ENCODE measurements at regions not wholly inside any gene's neighbourhood (a gene's known extent, or its start where the extent isn't known, plus 50 kb on each side); places are given as distances from the start of the nearest gene placed in this dataset.

- DNase-seq (ENCODE audit: low read depth): no peak
- Histone ChIP-seq H3K36me3 (ENCODE audit: control insufficient read depth, insufficient read depth, low read length) (no peaks in the 10 kb centered on the region), H3K4me3 (ENCODE audit: low read depth, low read length) (no peak overlapping the region), H3K27me3 (ENCODE audit: control insufficient read depth, insufficient read depth, low read length) (no peaks in the 10 kb centered on the region)
- no peak for TF ChIP-seq CTCF (IDR thresholded peaks at IDR 0.05; ENCODE audit: insufficient read depth, low read length, poor library complexity, severe bottlenecking)
Observed at GRCh38 chr13:70816853-70817252, 708.6 kb upstream of the KLHL1 start.

GRCh38 chr13:70814684-70815083 lies 706.4 kb upstream of the KLHL1 start:
- no peak for TF ChIP-seq CTCF (IDR thresholded peaks at IDR 0.05; ENCODE audit: insufficient read depth, low read length, poor library complexity, severe bottlenecking)
- no peaks in the 10 kb centered on the region for H3K36me3 ChIP-seq (ENCODE audit: control insufficient read depth, insufficient read depth, low read length)
- H3K27me3 ChIP-seq (ENCODE audit: control insufficient read depth, insufficient read depth, low read length): no peaks in the 10 kb centered on the region
- no peak for DNase-seq (ENCODE audit: low read depth)
- no peak overlapping the region for H3K4me3 ChIP-seq (ENCODE audit: low read depth, low read length)

GRCh38 chr13:70812481-70812880 lies 704.2 kb upstream of the KLHL1 start:
- Histone ChIP-seq H3K27me3 (ENCODE audit: control insufficient read depth, insufficient read depth, low read length) (no peaks in the 10 kb centered on the region), H3K36me3 (ENCODE audit: control insufficient read depth, insufficient read depth, low read length) (no peaks in the 10 kb centered on the region), H3K4me3 (ENCODE audit: low read depth, low read length) (no peak overlapping the region)
- no peak for DNase-seq (ENCODE audit: low read depth)
- TF ChIP-seq CTCF (IDR thresholded peaks at IDR 0.05; ENCODE audit: insufficient read depth, low read length, poor library complexity, severe bottlenecking): no peak

- Histone ChIP-seq H3K27me3 (ENCODE audit: control insufficient read depth, insufficient read depth, low read length) (no peaks in the 10 kb centered on the region), H3K36me3 (ENCODE audit: control insufficient read depth, insufficient read depth, low read length) (no peaks in the 10 kb centered on the region), H3K4me3 (ENCODE audit: low read depth, low read length) (no peak overlapping the region)
- DNase-seq (ENCODE audit: low read depth): no peak
- TF ChIP-seq CTCF (IDR thresholded peaks at IDR 0.05; ENCODE audit: insufficient read depth, low read length, poor library complexity, severe bottlenecking): no peak
Observed at GRCh38 chr13:70809588-70809987, 701.3 kb upstream of the KLHL1 start.

GRCh38 chr13:70798385-70798784 lies 690.1 kb upstream of the KLHL1 start:
- Histone ChIP-seq H3K36me3 (ENCODE audit: control insufficient read depth, insufficient read depth, low read length) (no peaks in the 10 kb centered on the region), H3K27me3 (ENCODE audit: control insufficient read depth, insufficient read depth, low read length) (no peaks in the 10 kb centered on the region), H3K4me3 (ENCODE audit: low read depth, low read length) (no peak overlapping the region)
- no peak for DNase-seq (ENCODE audit: low read depth)
- TF ChIP-seq CTCF (IDR thresholded peaks at IDR 0.05; ENCODE audit: insufficient read depth, low read length, poor library complexity, severe bottlenecking): no peak

- Histone ChIP-seq H3K4me3 (ENCODE audit: low read depth, low read length) (no peak overlapping the region), H3K36me3 (ENCODE audit: control insufficient read depth, insufficient read depth, low read length) (no peaks in the 10 kb centered on the region), H3K27me3 (ENCODE audit: control insufficient read depth, insufficient read depth, low read length) (no peaks in the 10 kb centered on the region)
- DNase-seq (ENCODE audit: low read depth): no peak
- no peak for TF ChIP-seq CTCF (IDR thresholded peaks at IDR 0.05; ENCODE audit: insufficient read depth, low read length, poor library complexity, severe bottlenecking)
Observed at GRCh38 chr13:70795484-70795883, 687.2 kb upstream of the KLHL1 start.

Measured in kidney epithelial cell (primary cell).